ENCODE measurements at regions not wholly inside any gene's neighbourhood (a gene's known extent, or its start where the extent isn't known, plus 50 kb on each side); places are given as distances from the start of the nearest gene placed in this dataset.
"Not testable (repeated sequence)": the region's sequence is repeated elsewhere in the genome, so short reads cannot be mapped to it uniquely, and the experiment has no call there.

DNA sequence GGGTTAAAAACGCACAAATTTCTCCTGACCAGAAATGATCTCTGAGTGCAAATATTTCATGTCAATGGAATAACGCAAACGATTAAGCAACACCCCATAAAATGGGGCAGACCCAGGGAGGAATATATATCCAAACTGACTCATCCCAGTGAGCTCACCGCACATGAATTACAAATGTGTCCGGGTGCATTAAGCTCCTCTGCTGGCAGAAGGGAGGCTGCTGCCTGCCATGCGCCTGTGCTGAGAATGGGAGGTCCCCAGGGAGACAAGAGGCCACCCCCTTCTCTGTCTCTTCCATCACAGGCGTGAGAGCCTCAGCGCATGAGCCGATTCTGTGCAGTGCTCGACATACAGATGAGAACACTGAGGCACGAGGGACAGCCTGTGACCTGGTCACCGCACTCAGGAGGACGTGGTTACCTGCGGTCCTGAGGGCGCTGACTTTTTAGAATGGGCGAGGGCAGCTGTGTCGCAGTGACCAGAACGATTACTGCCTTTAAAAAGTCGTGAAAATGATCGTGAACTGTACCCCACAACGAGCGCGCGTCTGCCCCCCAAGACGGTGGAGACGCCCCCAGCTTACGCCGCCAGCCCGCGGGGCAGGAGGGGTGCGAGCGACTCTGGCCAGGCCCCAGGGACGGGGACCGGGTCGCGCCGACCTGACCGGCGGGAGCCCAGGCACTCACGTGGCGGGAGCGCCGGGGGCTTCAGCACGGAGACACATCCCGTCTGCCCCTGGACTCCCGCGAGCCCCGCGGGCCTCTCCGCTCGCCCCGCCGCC, 188.5 kb downstream of the ADRA2C start:
- intact Hi-C loops (cut with DNase I): loop anchor here (5.0 to 10.0 kb wide), 2 partner anchors 293 to 420 kb away; partner anchors contain the start of genes LRPAP1 and TMEM128
- H3K36me3 ChIP-seq, H3K9me3 ChIP-seq, H3K27me3 ChIP-seq: not testable (repeated sequence)
- 0 to 1% methylated on average over 53 of the region's 53 CpGs for WGBS, 2 donors
- Histone ChIP-seq H3K4me1 (peaks cover 0 to 12% (median 5%) of the 10 kb centered on the region in 4 donors), H3K27ac (peak overlapping the region; percentile 85 to 94 (median 92)), H3K4me3 (peak overlapping the region; percentile 60 to 94 (median 84))
- peak; percentile 29 to 74 (median 54) for TF ChIP-seq POLR2AphosphoS5 (IDR thresholded peaks at IDR 0.05)
- TF ChIP-seq EP300 (IDR thresholded peaks at IDR 0.05): peak in 1 of 4 donors; percentile 28
- TF ChIP-seq POLR2A (IDR thresholded peaks at IDR 0.05): peak in 1 of 2 donors; percentile 22
- peak; percentile 88 for DNase-seq

DNA sequence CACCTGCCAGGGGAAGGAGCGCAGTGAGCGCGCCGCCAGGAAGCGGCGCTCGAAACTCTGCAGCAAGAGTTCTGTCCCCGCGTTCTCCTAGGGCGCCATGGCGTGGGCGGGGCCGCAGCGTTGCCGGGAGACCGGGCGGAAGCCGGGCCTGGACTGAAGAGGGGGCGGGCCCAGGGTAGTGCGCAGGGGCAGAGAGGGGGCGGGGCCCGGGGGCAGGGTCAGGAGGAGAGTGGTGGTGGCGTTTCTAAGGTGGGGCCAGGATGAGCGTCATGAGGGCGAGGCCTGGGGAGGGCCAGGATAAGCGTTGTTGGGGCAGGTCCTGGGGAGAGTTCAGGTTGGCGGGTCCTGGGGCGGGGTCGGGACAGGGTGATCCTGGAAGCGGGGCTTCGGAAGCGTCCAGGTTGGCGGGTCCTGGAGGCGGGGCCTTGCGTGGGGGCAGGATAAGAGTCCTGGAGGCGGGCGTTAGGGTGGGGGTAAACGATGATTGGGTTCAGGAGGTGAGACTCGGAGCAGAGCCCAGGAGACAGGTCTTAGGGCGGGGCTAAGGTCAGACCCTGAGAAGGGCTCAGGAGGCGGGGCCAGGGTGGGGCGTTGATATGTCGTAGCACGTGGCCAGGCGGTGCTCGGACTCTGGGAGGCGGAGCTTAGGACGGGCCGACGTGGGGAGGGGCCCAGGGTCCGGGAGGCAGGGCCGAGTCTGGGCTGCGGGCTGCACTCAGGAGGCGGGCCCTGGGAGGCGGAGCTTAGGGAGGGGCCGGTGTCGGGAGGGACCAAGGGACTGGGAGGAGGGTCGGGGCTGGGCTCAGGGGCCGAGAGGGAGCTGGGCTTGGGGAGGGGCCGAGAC, 189.4 kb downstream of the ADRA2C start:
- H3K27ac ChIP-seq: peak overlapping the region; percentile 85 to 94 (median 92)
- DNase-seq: peak; percentile 100
- peak overlapping the region; percentile 60 to 94 (median 84) for H3K4me3 ChIP-seq
- H3K36me3 ChIP-seq, H3K9me3 ChIP-seq, H3K27me3 ChIP-seq: not testable (repeated sequence)
- H3K4me1 ChIP-seq: peaks cover 0 to 12% (median 5%) of the 10 kb centered on the region in 4 donors
- intact Hi-C loops (cut with DNase I): loop anchor here (5.0 to 10.0 kb wide), 2 partner anchors 292 to 421 kb away; partner anchors contain the start of genes LRPAP1 and TMEM128
- TF ChIP-seq POLR2AphosphoS5 (IDR thresholded peaks at IDR 0.05) (peak; percentile 73 to 83 (median 76)), POLR2A (IDR thresholded peaks at IDR 0.05) (peak; percentile 28 to 34)
- WGBS, 2 donors: 1% methylated on average over 60 of the region's 60 CpGs

DNA sequence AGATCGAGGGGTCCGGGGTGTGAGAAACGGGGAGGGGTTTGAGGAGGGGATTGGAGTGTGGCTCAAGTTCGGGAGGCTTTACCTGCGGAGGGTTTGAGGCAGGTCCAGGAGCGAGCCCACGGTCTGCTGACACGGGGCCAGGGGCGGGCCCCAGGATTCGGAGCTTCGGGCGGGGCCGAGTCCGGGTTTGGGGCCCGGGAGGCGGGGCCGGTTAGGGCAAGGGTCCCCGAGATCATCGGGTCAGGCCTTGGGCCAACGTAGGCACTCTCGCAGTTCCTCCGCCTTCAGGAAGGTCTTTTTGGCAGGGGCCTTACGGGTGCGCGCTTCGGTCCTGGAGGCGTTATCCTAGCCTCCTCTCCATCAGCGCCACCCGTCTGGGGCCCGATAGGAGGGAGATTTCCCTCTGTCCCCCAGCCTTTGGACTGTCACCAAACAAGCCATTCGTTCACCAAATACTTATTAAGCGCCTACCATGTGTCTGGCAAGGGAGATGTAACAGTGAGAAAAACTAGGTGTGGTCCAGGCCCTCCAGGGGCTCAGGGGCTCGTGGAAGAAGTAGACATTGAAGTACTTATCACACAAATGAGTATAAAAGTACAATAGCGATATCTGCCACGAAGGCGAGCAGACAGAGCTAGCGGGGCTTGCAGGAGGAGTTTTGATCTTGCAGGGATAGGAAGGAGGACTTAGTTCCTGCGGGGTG, 190.1 kb downstream of the ADRA2C start:
- intact Hi-C loops (cut with DNase I): loop anchor here (5.0 to 10.0 kb wide), 2 partner anchors 291 to 422 kb away; partner anchors contain the start of genes LRPAP1 and TMEM128

DNA sequence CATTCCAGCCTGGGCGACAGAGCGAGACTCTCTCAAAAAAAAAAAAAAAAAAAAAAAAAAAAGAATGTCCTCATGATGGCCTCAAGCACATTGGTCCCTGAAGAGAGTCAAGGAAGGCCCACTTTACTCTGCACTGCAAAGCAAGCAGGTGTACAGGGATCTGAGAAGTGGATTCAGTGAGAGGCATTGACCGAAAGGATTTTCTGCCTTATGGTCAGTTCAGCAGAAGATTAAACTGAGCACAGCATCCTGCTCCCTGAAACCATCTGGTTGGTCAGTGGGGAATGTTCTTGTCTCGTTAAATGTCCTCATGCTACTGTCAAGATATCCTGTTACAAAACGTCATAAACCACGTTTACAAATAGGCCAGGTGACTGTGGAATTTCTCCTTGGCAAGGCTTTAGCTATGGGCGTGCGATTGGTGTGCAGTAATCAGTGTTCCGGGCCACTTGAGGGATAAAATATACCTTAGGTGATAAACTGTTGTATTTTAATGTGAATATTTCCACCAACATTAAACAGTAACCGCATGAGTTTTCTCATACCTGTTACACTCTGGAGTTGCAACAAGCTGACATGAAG, 195.0 kb downstream of the ADRA2C start:
- H3K4me3 ChIP-seq; H3K27ac ChIP-seq; intact Hi-C loops (cut with DNase I); DNase-seq; H3K36me3 ChIP-seq; H3K9me3 ChIP-seq; H3K27me3 ChIP-seq; H3K4me1 ChIP-seq: not testable (repeated sequence)
- WGBS, 2 donors: 40 to 62% methylated on average over 10 of the region's 10 CpGs

More for the DNA sequence above, 190.1 kb downstream of the ADRA2C start:
- WGBS, 2 donors: 2 to 5% methylated on average over 38 of the region's 38 CpGs
- Histone ChIP-seq H3K4me1 (peaks cover 0 to 12% (median 5%) of the 10 kb centered on the region in 4 donors), H3K27ac (peak overlapping the region; percentile 85 to 94 (median 92)), H3K4me3 (peak overlapping the region; percentile 49 to 94 (median 84))
- H3K27me3 ChIP-seq, DNase-seq, H3K9me3 ChIP-seq, H3K36me3 ChIP-seq: not testable (repeated sequence)

DNA sequence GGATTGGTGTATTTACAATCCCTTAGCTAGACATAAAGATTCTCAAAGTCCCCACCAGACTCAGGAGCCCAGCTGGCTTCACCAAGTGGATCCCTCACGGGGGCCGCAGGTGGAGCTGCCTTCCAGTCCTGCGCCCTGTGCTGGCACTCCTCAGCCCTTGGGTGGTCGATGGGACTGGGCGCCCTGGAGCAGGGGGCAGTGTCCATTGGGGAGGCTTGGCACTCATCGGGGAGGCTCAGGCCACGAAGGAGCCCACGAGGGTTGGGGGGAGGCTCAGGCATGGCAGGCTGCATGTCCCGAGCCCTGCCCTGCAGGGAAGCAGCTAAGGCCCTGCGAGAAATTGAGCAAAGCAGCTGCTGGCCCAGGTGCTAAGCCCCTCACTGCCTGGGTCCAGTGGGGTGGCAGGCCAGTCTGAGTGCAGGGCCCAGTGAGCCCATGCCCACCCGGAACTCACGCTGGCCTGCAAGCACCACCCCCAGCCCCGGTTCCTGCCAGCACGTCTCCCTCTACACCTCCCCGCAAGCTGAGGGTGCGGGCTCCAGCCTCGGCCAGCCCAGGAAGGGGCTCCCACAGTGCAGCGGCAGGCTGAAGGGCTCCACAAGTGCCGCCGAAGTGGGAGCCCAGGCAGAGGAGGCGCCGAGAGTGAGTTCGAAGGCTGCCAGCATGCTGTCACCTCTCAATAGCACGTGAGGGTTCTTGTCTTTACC, 198.5 kb downstream of the ADRA2C start:
- H3K9me3 ChIP-seq; H3K4me3 ChIP-seq; H3K27me3 ChIP-seq; intact Hi-C loops (cut with DNase I); H3K36me3 ChIP-seq; H3K4me1 ChIP-seq; H3K27ac ChIP-seq; DNase-seq: not testable (repeated sequence)
- 87 to 91% methylated on average over 24 of the region's 24 CpGs for WGBS, 2 donors

DNA sequence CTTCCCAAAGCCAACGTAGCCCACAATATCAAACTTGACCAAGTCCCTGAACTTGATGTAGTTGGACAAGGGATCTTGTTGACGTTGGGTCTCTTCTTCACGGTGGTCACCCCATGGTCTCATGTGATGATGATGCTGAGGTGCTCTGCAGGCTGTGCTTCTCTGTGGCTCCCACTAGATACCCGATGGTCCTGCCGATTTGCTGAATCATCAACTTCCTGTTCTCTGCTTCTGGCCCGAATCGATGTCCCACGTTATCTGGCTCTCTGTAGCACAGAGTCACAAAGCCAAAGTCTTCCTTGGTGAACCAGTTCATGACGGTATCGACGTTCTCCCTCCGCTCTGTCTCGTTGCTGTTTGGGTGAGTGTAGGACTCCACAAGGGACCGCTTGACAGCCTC, 201.0 kb downstream of the ADRA2C start:
- DNase-seq; intact Hi-C loops (cut with DNase I); H3K4me3 ChIP-seq; H3K4me1 ChIP-seq; H3K27ac ChIP-seq; H3K9me3 ChIP-seq; H3K36me3 ChIP-seq; H3K27me3 ChIP-seq: not testable (repeated sequence)
- 80 to 88% methylated on average over 14 of the region's 14 CpGs for WGBS, 2 donors

DNA sequence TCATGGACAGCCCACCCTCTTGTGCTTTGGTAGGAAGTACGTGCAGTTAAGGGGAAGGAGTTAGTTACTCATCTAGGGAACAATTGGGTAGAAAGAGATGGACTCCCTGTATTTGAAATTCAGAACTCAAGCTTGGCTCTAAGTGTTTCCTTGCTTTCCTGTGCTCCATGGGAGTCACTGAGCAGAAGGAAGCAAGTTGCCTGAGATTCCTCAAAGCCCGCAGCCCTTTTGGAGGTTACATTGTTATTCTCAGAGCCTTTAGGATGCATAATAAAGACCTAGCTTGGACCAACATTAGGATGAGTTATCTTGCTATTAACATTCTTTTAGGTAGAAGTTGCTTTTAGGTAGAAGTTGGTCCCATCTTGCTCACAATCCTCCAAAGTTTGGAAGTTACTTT, 206.4 kb downstream of the ADRA2C start:
- WGBS, 2 donors: 30 to 55% methylated on average over 2 of the region's 2 CpGs
- H3K27ac ChIP-seq; H3K4me1 ChIP-seq; H3K4me3 ChIP-seq; H3K36me3 ChIP-seq; intact Hi-C loops (cut with DNase I); H3K9me3 ChIP-seq; DNase-seq; H3K27me3 ChIP-seq: not testable (repeated sequence)

DNA sequence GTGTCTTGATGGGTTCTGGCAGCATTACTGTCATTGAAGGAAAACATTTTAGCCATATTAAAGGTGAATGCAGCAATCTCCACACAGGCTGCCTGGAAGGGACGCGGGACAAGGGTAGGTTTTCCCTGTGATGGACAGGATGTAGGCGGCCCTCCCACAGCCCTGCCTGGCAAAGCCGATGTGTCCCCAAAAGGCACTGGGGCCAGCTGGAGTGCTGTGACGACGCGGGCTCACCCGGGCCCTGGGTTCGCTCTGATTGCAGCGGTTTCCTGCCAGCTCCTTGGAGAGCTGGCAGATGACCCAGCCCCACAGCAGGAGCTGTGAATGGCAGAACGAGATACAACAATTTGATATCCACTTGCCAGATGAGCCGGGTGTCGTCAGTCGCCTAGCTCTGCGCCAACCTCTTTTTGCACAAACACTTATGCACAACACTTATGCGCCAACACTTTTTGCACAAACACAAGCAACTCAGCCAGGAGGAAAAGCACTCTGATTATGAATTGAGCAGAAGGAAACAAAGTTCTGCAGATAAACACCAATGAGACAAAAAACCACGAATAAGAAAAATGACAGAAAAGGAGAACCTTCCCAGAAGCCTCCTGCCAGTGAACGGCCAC, 207.5 kb downstream of the ADRA2C start:
- H3K4me3 ChIP-seq; DNase-seq; H3K27ac ChIP-seq; H3K4me1 ChIP-seq; H3K9me3 ChIP-seq; intact Hi-C loops (cut with DNase I); H3K27me3 ChIP-seq; H3K36me3 ChIP-seq: not testable (repeated sequence)
- WGBS, 2 donors: 70 to 72% methylated on average over 16 to 17 of the region's 18 CpGs

DNA sequence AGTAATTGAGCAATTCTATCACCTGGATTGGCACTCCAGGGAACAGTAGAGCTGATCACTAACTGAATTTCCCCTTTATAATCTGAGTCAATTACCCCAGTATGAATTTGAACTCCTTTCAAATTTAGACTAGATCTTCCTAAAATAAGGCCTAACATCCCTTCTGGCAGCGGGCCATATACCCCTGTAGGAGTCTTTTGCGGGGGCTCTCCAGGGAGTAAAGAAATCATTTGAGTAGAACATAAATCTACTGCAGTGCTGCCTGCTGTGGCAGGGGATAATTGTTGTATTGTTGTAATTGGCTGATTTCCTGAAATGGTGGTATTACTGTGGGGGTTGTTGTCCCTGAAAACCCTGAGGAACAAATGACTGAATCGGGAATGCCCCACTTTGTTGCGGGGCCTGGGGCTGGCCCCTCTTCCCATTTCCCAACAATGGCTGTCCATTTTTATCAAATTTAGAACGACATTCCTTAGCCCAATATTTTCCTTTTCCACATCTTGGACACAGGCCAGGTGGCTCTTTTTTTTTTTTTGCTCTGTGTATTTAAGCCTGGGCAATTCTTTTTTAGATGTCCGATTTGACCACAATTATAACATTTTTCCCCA, 217.4 kb downstream of the ADRA2C start:
- WGBS, 2 donors: 34 to 59% methylated on average over 6 of the region's 6 CpGs
- not testable (repeated sequence) for H3K4me3 ChIP-seq, H3K4me1 ChIP-seq, H3K36me3 ChIP-seq, H3K27me3 ChIP-seq, H3K9me3 ChIP-seq, DNase-seq, H3K27ac ChIP-seq
- intact Hi-C loops (cut with DNase I): loop anchor here (2.0 kb wide), 1 partner anchor 123 kb away; no protein-coding TSS in a partner anchor
